ENCODE measurements at regions not wholly inside any gene's neighbourhood (a gene's known extent, or its start where the extent isn't known, plus 50 kb on each side); places are given as distances from the start of the nearest gene placed in this dataset.

DNA sequence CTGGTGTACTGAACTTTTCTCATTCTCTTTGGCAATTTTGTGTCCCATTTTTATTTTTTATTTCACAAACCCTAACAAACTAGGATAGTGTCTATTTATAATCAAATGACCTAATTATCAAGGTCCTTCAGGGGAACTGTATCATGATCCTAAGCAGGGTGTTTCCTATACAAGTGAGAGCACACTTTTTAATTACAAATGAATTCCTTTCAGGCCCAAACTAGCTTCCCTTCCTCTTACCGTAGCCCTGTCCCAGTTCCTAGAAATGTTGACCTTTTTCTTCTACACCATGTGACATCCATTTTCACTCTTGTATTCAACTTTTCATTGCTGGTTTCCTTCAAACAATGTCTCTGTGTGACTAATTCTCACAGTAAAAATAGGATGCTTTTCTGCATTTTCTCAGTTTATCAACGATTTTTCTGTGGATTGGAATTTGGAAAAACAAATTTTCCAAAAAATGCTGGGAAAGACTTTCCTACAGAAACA lies 411.4 kb downstream of the CCDC91 start:
- DNase-seq (ENCODE audit: low spot score in 2 of 2) (no peak), FAIRE-seq (no peak)

DNA sequence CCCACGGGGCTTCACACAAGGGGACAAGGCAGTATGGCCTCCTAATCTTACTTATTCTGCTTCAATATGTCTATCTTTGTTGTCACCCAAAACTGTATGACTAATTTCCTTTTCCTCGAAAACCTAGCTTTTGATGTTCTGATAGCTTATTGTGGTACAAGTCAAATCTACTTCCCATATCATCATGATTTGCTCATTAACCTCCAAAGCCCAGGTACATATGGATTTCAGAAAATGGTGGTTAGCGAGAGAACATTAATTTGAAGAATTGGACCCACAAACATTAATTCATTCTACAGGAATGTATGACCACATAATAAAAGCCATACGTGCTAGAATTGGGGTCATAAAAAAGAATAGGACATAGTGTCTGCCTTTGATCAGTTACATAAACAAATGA lies 412.5 kb downstream of the CCDC91 start:
- FAIRE-seq (no peak), DNase-seq (ENCODE audit: low spot score in 2 of 2) (no peak)

DNA sequence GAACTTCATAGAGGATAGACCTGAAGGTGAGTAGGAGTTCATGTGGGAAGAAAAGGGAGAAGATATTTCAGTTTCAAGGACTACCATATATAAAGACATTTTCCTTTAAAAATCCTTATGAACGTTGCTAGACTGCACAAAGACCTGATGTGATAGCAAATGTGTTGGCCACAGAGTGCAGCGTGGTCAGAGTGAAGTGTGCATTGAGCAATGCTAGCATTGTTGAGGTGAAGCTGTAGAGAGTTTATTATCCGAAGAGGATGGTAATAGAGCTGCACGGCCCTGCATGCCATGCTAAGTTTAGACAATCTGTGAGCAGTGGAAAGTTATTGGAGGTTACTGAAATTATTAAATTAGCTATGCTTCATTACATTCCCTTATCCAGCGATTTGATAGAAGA lies 413.0 kb downstream of the CCDC91 start:
- FAIRE-seq (no peak), DNase-seq (ENCODE audit: low spot score in 2 of 2) (no peak)

DNA sequence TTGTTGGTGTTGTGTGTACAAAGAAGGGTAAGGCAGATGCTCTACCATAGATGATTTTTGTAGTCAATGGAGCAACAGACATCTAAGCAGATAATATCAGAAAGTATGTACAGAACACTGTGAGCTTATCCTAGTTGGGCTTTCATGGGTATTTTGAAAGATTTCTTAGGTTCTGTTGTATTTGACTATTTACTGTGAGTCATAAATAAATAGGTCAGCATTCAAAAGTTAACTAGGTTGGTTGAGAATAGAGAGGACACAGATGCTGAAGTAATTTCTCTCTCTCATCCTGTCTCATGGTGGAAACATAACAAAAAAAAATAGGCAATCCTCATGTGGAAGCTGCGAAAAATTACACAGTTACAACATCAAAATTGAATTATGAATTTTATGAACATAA lies 413.5 kb downstream of the CCDC91 start:
- no peak for FAIRE-seq
- no peak for DNase-seq (ENCODE audit: low spot score in 2 of 2)

DNA sequence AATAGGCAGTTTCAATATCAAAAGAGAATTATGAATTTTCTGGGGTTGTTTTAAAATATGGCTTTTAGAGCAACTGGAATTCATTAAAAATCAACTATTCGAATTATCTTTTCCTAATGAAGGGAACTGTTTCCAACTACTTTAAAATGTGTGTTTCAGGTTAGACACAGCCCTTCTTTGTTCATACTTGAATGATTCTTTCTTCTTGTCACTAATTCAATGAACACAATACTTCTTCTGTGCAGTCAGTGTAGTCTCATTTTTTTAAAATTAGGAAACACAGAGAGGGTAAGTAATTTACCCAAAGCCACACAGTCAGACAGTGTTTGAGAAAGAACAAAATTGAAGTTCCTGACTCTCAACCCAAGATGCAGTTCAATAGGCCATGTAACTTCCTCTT lies 414.0 kb downstream of the CCDC91 start:
- FAIRE-seq = no peak
- no peak for DNase-seq (ENCODE audit: low spot score in 2 of 2)

DNA sequence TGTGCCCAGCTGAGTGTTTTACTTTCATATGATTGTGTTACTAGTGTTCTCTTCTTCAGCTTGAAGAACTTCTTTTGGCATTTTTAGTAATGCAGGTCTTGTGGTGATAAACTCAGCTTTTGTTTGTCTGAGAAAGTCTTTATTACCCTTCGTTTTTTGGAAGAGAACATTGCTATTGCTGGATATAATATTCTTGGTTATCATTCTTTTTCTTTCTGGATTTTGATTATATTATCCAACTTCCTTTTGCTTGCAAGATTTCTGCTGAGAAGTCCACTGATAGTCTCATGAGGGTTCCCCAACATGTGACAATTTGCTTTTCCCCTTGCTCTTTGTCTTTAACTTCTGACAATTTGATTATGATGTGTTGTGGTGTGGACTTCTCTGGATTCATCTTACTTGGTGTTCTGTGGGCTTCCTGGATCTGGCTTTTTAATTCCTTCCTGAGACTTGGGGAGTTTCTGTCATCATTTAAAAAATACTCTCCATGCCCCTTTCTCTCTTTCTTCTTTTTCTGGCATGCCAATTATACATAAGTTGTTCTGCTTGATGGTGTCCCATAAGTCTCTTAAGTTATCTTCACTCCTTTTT lies 416.8 kb downstream of the CCDC91 start:
- DNase-seq (ENCODE audit: low spot score in 2 of 2) = no peak
- no peak for FAIRE-seq

DNA sequence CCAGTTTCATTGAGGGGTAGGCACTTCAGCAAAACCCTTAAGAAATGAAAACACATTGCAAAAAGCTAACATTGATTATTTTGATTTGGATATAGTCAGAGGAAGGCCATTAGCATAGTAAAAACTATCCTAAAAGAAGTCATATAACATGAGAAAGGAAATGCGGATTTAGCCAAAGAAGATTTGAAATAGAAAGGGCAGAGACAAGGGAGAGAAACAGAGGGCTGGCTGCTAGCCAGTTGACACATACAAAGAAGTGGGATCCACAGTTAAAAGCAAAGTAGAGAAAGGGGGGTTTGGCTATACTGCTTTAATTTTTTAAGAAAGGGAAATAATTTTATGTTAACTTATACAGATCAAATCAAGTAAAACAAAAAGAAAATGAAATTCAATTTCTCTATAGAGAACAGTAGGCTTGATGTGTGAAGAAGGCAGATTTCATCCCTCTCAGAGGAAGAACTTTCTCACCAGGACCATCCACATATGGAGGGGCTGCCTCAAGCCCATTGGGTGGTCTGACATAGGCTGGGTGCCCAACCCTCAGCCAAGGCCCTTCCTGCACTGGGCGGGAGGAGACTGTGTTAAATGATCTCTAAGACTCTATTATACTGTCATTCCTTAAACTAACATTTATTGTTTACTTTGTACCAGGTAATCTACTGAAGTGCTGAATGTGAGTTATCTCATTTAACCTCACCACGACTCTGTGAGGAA lies 420.3 kb downstream of the CCDC91 start:
- FAIRE-seq (no peak), DNase-seq (ENCODE audit: low spot score in 2 of 2) (no peak)

DNA sequence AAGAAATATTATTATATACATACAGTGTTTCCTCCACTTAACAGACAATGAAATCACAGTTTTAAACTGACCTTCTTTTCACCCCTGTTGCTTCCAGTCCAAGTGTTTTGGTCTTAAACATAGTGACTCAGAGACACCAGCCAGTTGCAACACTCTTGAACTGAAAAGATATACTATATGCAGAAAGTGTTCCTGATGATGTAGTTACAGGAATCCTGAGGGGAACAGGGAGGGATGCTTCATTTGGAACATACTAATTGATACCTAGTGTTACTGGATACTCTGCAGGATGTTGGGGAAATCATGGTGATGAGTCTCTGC lies 420.8 kb downstream of the CCDC91 start:
- DNase-seq (ENCODE audit: low spot score in 2 of 2) = no peak
- FAIRE-seq = no peak

DNA sequence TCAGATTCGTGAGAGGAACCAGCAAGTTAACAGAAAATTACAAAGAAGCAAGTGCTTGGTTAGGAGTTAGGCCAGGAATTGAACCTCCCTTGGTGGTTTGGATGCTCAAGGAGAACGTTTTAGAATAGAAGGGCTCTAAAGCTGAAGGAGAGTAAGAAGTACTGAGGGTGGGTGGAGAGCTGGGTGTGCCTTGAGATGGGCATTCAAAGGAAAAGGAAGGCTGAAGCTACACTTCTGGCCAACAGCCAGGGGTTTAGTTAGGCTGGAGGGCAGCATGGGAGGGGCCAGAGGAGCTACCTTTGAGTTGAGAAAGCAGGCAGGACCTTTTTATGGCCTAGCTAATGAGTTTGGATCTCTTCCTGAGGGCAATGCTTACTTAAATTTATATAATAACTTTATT lies 421.2 kb downstream of the CCDC91 start:
- no peak for DNase-seq (ENCODE audit: low spot score in 2 of 2)
- FAIRE-seq = no peak

DNA sequence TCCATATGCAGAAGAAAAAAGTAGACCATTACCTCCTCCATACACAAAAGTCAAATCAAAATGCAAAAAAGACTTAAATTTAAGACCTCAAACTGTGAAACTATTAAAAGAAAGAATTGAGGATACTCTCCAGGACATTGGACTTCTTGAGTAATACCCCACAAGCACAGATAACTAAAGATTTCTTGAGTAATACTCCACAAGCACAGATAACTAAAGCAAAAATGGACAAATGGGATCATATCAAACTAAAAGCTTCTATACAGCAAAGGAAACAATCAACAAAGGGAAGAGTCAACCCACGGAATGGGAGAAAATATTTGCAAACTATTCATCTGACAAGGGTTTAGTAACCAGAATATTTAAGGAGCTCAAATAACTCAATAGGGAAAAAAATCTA lies 427.9 kb downstream of the CCDC91 start:
- no peak for FAIRE-seq

DNA sequence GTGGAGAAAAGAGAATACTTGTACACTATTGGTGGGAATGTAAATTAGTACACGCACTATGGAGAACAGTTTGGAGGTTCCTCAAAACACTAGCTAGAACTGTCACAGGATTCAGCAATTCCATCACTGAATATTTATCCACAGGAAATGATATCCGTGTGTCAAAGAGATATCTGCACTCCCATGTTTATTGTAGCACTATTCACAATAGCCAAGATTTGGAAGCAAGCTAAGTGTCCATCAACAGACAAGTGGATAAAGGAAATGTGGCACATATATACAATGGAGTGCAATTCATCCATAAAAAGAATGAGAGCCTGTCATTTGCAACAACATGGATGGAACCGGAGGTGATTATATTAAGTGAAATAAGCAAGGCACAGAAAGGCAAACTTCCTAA lies 428.5 kb downstream of the CCDC91 start:
- no peak for FAIRE-seq
- no peak for DNase-seq (ENCODE audit: low spot score in 2 of 2)

More for the DNA sequence above, 427.9 kb downstream of the CCDC91 start:
- no peak for DNase-seq (ENCODE audit: low spot score in 2 of 2)

DNA sequence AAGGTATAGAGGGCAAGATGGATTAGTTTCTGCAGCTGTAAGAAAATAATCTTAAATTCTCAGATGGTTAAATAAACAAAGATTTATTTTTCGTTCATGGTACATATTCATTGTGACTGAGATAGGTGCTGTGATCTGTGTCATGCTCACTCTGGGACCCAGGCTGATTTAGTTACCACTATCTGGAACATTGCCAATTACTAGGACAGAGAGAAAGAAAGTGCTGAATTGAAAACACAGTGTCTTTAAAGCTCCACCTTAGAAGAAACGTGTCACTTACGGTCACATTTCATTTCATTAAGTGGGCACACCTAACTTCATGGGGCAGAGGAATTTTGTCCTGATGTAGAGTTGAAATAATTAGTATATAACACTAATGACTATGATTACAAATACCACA lies 430.0 kb downstream of the CCDC91 start:
- no peak for FAIRE-seq
- no peak for DNase-seq (ENCODE audit: low spot score in 2 of 2)

DNA sequence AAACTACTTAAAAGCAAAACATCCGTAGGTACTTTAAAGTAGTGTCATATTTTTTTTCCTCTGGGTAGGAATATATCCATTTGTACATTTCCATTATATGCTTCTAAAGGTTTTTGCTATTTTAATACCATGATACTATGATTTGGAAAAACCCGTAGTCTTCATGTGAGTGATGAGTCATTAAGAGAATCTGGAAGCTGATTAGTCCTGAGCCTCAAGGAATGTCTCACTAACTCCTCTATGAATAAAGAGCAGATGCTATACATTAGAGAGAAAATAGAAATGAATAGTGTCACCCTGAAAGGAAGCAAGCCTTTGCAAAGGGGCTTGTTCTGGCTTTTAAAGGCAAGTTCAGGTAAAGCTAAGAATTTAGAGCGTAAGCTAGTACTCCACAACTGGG lies 432.1 kb downstream of the CCDC91 start:
- DNase-seq (ENCODE audit: low spot score in 2 of 2) = no peak
- no peak for FAIRE-seq

DNA sequence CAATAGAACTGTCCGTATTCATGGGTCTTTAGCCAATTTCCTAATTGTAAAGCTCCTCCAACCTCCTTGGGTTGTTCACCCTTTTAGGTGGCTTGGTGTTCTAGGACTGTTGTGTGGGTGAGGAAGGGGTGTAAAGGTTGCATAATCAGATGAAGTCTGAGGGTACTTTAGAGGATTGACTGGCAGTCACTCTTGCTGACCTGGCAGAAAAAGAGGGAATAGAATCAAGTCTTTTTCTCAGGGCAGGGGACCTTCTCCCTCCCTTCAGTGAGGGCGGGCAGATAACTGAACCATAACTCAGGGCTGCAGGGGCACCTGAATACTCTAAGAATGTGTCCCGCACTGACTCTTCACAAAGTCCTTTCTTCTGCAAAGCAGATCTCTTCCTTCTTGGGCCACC lies 436.2 kb downstream of the CCDC91 start:
- FAIRE-seq = no peak
- no peak for DNase-seq (ENCODE audit: low spot score in 2 of 2)

DNA sequence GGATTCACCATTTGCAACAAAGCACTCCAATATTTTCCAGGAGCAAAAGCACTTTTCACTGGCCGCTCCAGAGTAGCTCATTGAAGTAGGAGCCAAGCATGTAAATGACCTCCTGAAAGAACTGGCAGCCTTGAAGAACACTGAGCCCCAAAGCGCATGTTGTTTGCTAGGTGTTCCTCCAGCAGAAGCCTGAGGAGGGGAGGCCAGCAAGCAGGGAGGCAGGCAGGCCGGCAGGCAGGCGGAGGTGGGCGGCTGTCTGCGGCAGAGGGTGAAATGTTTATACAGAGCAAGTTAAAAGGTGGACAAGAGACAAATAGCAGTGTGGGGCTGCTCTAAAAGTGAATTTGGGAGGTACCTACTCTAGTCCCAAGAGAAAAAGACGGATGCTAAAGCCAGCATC lies 439.4 kb downstream of the CCDC91 start:
- FAIRE-seq (no peak), DNase-seq (ENCODE audit: low spot score in 2 of 2) (no peak)

DNA sequence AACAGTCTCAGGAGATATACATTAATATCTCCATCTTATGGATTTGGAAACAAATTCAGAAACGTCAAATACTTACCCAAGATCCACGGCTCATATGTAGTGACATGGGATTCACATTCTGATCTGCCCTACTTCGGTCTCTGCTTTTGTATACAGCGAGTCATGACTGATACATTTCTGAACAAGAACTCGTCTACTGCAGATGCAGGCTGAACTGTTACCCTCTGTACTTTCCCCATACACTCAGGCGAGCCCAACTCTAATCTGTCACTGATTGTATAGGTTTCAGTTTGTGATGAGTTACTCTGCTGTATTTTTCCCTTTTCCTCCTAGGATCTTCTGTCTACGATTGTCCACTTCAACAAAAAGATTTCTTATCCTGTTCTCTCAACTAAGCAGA lies 441.6 kb downstream of the CCDC91 start:
- no peak for DNase-seq (ENCODE audit: low spot score in 2 of 2)
- no peak for FAIRE-seq

DNA sequence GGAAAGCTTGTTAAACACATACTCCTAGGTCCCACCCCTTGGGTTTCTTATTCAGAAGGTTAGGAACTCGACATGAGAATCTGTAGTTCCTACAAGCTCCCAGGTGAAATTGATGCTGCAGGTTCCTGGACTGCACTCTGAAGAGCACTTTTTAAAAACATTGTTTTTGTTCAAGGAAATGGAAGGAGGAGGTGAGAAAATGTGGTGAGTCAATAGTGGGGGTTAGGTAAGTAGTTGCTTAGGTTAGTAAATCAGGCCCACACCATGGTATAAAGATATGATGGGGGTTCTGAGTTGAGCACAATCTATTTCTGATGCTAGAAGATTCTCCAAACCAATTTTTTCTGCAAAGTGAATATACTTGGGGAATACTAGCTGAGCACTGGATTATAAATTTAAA lies 450.3 kb downstream of the CCDC91 start:
- FAIRE-seq (no peak), DNase-seq (ENCODE audit: low spot score in 2 of 2) (no peak)

DNA sequence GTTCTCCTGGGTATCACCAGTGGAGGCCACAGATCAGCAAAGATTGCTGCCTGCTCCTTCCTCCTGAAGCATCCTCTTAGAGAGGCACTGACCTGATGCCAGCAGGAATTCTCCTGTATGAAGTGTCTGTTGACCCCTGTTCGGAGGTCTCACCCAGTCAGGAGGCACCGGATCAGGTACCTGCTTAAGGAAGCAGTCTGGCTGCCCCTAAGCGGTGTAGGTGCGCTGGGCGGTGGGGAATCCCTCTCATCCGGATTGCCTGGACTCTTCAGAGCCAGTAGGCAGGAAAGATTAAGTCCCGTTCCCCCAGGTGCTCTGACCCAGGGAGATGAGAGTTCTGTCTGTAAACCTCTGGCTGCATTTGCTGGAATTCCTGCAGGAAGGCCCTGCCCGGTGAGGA lies 455.2 kb downstream of the CCDC91 start:
- DNase-seq (ENCODE audit: low spot score in 2 of 2) (no peak), FAIRE-seq (no peak)

DNA sequence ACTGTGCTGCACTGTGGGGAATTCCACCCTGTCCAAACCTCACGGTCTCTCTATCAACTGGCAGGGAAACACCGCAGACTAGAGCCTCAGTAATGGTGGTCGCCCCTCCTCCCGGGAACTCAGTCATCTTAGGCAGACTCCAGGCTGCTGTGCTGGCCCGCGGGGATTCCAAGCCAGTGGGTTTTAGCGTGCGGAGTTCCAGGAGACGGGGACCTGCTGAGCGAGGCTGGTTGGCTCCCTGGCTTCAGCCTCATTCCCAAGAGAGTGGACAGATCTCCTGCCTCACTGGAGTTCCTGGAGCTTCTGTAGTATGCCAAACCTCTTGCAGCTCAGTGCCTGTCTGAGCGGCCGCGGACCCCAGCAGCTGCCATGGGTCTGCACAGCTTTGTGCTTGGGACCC lies 455.6 kb downstream of the CCDC91 start:
- FAIRE-seq (no peak), DNase-seq (ENCODE audit: low spot score in 2 of 2) (no peak)

DNA sequence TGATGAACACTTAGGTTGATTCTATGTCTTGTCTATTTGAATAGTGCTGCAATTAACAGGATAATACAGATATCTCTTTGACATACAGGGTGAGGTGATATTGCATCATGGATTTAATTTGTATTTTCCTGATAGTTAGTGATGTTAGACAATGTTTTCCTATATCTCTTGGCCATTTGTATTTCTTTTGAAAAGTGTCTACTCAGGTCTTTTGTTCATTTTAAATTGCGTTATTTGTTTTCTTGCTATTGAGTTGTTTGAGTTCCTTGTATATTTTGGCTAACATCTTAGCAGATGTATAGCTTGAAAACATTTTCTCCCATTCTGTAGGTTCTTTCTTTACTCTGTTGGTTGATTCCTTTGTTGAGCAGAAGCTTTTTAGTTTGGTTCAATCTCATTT lies 460.6 kb downstream of the CCDC91 start:
- DNase-seq (ENCODE audit: low spot score in 2 of 2) (no peak), FAIRE-seq (no peak)

DNA sequence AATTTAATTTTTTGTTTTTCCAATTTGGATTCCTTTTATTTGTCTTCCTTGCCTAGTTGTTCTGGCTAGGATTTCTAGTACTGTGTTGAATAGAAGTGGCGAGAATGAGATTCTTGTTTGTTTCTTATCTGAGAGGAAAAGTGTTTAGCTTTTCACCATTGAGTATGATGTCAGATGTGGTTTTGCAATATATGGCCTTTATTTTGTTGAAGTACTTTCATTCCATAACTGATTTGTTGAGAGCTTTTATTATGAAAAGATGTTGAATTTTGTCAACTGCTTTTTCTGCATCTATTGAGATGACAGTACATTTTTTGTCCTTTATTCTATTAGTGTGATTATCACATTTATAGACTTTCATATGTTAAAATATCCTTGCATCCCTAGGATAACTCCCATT lies 462.0 kb downstream of the CCDC91 start:
- DNase-seq (ENCODE audit: low spot score in 2 of 2) (no peak), FAIRE-seq (no peak)

DNA sequence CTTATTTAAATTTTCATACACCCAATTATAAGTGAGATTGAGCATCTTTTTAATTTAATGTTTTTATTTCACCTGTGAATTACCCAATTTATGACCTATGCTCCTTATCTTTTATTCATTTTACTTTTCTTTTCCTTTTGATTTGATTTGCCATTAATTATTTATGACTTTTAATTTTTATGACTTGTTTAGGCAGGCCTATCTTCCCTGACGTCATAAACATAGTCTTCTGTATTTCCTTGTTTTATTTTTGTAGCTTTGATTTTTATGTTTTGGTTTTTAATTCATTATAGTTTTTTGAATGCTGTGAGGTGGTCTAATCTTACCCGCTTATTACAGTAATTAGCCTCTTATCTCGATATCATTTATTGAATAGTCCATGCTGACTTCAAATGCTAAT lies 467.1 kb upstream of the FAR2 start:
- DNase-seq (ENCODE audit: low spot score in 2 of 2) (no peak), FAIRE-seq (peak; percentile 59)

DNA sequence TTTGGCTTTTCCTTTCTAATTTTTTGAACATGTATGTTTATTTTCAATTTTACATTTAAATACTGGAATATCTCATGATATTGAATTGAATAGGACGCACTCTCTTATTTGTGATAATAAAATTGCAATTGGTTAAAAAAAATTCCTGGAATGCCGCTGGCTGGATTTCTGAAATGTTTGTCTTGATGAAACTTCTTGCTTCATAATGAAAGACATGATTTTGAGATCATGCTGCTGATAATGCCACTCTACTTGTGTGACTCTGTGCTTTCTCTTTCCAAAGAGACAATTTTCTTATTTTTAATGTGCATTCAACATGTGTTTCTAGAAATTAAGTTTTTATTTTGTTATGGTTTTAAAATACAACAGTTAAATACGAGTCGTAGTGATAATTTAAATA lies 465.7 kb upstream of the FAR2 start:
- DNase-seq (ENCODE audit: low spot score in 2 of 2) = no peak
- no peak for FAIRE-seq

Data from frontal cortex (tissue), 3 donors.